HG02885 (cell line): ENCODE measurements at regions not wholly inside any gene's neighbourhood (a gene's known extent, or its start where the extent isn't known, plus 50 kb on each side); places are given as distances from the start of the nearest gene placed in this dataset.

ENCODE experiments used
- ATAC-seq: cut with Tn5 transposase; IDR thresholded peaks from one replicate; pipeline ENCODE4 v1.9.1; 2021; ENCODE audit warnings: mild to moderate bottlenecking; ENCODE audit not compliant: unreplicated experiment, poor library complexity

DNA sequence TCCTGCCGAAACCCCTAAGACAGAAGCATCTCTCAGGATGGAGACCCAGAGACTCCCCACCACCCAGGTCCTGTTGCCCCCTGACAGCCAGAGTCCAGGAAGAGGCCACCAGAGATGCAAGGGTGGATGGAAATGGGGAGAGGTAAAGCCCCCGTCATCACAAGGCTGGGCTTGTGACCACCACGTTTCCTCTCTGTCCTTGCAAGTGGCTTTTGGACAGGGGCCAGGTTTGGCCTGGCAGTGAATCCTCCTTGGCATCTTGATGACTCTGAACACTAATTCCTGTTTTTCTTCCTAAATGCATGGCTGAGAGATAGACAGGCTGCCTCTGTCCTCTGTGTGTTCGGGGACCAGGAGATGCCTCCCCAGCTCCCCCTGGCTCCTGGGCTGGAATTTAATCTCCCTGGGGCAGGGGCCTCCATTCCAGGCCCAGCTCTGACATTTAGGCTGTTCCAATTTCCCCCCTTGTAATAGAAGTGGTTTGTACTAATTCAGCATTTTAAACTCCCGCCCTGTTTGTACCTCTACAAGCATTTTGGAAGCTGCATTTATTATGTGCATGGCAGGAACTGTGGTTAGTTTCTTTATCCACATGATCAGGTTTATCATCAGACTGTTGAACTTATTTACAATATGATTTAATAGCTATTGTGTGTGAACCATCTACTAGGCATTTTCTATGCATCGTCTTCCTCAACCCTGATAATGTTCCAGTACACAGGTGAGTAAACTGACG is 116.1 kb upstream of the IRX6 start:
- no peak for ATAC-seq

DNA sequence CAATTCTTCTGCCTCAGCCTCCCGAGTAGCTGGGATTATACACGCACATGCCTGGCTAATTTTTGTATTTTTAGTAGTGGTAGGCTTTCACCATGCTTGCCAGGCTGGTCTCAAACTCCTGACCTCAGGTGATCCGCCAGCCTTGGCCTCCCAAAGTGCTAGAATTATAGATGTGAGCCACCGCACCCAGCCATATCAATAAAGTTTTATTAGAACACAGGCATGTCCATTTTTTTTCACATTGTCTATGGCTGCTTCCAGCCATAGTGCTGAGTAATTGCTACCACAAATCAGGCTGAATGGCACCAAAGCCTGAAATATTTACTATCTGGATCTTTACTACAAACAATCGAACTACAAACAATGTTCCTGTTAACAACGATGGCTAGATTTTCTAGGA is 114.4 kb upstream of the IRX6 start:
- ATAC-seq, result no peak

DNA sequence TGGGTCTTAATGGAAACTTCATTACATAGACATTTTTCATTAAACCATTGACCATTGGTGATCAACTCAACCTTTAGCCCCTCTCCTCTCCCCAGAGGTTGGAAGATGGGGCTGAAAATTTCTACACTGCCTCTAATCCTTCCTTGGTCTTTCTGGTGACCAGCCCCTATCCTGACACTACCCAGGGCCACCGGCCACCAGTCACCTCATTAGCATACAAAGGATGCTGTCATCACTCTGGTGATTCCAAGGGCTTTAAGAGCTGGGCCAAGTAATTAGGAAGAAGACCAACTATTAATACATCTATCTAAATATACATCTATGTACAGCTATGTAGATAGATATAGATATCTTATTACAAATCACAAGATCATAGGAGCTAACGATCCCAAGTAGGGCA is 111.2 kb upstream of the IRX6 start:
- no peak for ATAC-seq

DNA sequence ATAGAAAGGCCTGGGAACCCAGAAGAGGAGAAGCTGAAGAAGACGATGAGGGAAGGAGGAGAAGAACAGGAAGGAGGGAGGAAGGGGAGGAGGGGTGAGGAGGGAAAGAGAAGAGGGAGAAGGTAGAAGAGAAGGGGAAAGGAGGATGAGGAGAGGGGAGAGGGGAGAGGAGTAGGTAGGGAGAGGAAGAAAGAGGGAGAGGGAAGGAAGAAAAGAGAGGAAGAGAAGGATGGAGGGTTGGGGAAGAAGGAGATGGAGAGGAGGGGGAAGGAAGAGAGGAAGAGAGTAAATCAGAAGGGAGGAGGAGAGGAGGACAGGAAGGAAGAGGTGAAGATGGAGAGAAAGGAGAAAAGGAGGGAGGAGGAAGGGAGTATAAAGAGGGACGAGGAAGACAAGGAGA is 109.6 kb upstream of the IRX6 start:
- ATAC-seq, result no peak

- ATAC-seq, result no peak
These were observed 109.0 kb upstream of the IRX6 start for GRCh38 chr16:55214974-55215494.

DNA sequence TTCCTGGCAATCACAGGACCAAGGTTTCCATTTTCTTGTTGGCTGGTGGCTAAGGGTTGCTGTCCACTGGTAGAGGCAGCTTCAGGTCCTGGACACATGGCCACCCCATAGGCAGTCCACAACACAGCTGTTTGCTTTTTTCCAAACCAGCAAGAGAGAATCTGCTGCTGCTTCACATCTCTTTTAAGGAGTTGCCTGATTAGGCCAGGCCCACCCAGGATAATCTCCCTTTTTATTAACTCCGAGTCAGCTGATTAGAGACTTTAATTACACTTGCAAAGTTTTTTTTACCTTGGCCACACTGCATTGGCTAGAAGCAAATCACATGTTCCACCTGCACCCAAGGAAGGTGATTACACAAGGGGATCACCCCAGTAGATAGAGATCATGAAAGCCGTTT is 106.6 kb upstream of the IRX6 start:
- no peak for ATAC-seq

GRCh38 chr16:55221836-55222235 is 102.2 kb upstream of the IRX6 start:
- ATAC-seq, result no peak

GRCh38 chr16:55222486-55222885 is 101.5 kb upstream of the IRX6 start:
- ATAC-seq, result no peak

- no peak for ATAC-seq
These were observed 97.9 kb upstream of the IRX6 start for GRCh38 chr16:55225972-55226542.

- ATAC-seq, result no peak
These were observed 91.2 kb upstream of the IRX6 start for GRCh38 chr16:55232822-55233221.

DNA sequence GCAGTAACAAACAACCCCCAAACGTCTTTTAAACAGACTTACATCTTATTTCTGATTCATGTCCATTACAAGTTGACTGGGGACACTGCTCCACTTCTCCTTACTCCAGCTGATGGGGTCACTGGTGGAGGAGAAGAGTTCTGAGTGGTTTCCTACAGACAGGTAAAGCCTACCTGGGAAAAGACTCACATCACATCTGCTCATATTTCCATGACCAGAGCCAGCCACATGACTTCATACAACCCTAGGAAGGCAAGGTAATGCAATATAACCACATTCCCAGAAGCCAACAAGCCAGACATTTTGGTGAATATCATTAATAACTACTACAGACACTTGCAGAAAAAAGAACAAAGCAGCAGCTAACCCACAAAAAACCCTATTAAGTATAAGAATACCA is 90.5 kb upstream of the IRX6 start:
- ATAC-seq, result no peak

GRCh38 chr16:55236655-55237054 is 87.3 kb upstream of the IRX6 start:
- no peak for ATAC-seq

- ATAC-seq, result no peak
These were observed 84.3 kb upstream of the IRX6 start for GRCh38 chr16:55239723-55240122.

- ATAC-seq, result no peak
These were observed 83.1 kb upstream of the IRX6 start for GRCh38 chr16:55240888-55241287.

DNA sequence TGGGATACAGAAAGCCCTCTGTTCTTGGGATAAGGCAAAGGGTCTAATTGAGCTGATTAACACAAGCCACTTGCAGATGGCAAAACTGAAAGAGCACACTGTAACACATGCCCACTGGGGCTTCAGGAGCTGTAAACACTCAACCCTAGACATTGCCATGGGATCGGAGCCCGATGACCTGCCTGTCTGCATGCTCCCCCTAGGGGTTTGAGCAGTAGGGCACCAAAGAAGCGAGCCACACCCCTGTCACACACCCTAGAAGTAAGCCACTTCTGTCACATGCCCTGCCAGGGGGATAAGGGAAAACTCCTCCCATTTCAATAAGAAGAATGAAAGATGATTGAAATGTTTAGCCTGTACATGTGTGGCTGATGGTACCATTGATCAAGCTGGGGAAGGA is 81.3 kb upstream of the IRX6 start:
- no peak for ATAC-seq

DNA sequence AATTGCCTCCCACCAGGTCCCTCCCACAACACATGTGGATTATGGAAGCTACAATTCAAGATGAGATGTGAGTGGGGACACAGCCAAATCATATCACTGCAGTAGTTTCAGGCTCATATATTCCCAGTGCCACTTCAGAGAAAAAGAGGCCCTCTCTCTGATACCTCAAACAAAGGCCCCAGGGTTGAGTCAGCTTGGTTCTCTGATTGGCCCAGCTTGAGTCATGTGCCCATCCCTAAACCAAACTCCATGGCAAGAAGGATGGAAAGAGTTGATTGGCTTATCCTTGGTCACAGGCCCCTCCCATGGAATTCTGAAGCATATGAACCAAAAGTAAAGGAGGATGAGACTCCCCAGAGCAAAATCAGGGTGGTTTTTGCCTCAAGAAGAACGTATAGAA is 75.9 kb upstream of the IRX6 start:
- no peak for ATAC-seq

- no peak for ATAC-seq
These were observed 75.5 kb upstream of the IRX6 start for GRCh38 chr16:55248494-55248893.

GRCh38 chr16:55249361-55249760 is 74.6 kb upstream of the IRX6 start:
- ATAC-seq, result no peak

- no peak for ATAC-seq
These were observed 74.1 kb upstream of the IRX6 start for GRCh38 chr16:55249936-55250335.

DNA sequence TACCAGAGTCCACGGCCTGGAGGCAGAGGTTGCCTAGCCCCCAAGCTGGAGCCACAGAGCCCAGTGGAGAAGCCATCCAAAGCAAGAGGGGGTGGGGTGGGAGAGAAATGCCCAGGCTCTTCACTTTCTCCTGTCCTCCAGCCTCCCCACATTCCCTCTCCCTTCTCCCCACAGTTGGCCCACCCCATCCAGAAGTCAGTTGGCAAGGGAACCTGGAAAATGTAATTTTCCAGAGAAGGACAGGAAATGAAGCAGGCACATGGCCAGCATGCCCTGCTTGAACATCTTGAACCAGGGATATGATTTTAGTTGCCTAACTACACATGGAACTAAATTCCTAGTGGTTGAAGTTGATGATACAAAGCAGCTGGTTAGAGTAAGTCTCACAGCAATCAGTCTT is 73.3 kb upstream of the IRX6 start:
- ATAC-seq, result no peak

GRCh38 chr16:55251151-55251550 is 72.9 kb upstream of the IRX6 start:
- no peak for ATAC-seq

- ATAC-seq, result no peak
These were observed 71.4 kb upstream of the IRX6 start for GRCh38 chr16:55252577-55252976.
